ENCODE measurements at regions not wholly inside any gene's neighbourhood (a gene's known extent, or its start where the extent isn't known, plus 50 kb on each side); places are given as distances from the start of the nearest gene placed in this dataset.

GRCh38 chr11:11718511-11718910 lies 96.7 kb upstream of the GALNT18 start:
- TF ChIP-seq, protein P1, sequence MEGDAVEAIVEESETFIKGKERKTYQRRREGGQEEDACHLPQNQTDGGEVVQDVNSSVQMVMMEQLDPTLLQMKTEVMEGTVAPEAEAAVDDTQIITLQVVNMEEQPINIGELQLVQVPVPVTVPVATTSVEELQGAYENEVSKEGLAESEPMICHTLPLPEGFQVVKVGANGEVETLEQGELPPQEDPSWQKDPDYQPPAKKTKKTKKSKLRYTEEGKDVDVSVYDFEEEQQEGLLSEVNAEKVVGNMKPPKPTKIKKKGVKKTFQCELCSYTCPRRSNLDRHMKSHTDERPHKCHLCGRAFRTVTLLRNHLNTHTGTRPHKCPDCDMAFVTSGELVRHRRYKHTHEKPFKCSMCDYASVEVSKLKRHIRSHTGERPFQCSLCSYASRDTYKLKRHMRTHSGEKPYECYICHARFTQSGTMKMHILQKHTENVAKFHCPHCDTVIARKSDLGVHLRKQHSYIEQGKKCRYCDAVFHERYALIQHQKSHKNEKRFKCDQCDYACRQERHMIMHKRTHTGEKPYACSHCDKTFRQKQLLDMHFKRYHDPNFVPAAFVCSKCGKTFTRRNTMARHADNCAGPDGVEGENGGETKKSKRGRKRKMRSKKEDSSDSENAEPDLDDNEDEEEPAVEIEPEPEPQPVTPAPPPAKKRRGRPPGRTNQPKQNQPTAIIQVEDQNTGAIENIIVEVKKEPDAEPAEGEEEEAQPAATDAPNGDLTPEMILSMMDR (IDR thresholded peaks at IDR 0.05; ENCODE audit: insufficient read depth, low read depth, low read length) = no peak
- TF ChIP-seq EZH2 (IDR thresholded peaks at IDR 0.05; ENCODE audit: insufficient read depth, low read length) = no peak
